ENCODE measurements at regions not wholly inside any gene's neighbourhood (a gene's known extent, or its start where the extent isn't known, plus 50 kb on each side); places are given as distances from the start of the nearest gene placed in this dataset.

DNA sequence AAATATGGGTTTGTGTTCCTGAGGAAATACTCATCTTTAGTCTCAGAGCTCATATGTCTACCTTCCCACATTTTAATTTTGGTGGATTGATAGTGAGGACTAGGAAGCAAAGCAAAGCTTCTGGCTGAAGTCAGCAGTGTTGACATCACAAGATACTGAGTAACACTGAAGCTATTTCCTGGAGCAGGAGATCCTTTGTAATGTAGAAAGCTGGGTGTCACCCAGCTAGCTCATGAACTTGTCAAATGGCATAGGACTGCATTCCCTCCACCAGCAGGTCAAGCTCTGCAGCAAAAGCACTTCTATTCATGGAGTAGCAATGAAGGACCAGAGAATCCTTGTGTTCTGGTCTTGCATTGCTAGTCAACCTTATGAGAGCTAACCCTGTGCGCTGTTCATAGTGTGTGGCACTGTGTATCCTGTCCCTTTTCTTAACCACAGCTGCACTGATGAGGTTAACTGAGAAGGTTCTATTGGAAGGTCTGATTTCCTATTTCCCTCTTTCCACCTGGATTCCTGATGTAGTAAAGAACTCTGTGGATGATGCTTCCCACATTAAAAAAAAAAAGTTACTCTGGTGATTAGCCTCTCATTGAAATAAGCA lies 94.8 kb upstream of the ZNF804B start:
- DNase-seq (ENCODE audit: low read depth in 1 of 2, low spot score in 2 of 2) = peak in 1 of 2 experiments; percentile 19
- H3K4me2 ChIP-seq (ENCODE audit: insufficient read depth in 1 of 2, low read depth in 2 of 2, low read length in 2 of 2) = peak overlapping the region; percentile 11 to 41; a peak in 3 of 4 replicates

More for the DNA sequence above, 94.8 kb upstream of the ZNF804B start:
- 0 out of 2 replicates have a peak overlapping the region, but pooled peaks have one; percentile 62 for H3K18ac ChIP-seq (ENCODE audit: extremely low read depth, low read length)
- no peak overlapping the region for H2BK120ac ChIP-seq (replicated peaks; ENCODE audit: low read depth, low read length)
- no peak overlapping the region for H3K9ac ChIP-seq (replicated peaks in 1 of 4; ENCODE audit: extremely low read depth in 1 of 4, low read depth in 3 of 4, low read length in 3 of 4)
- H4K8ac ChIP-seq (ENCODE audit: extremely low read depth, insufficient read depth, low read length) = no peak overlapping the region
- 82% methylated on average over 1 of the region's 1 CpG; no CpG with 5 or more reads in 1 of the 2 experiments for WGBS, 2 experiments (ENCODE audit: extremely low coverage in 1 of 2, insufficient coverage in 1 of 2, insufficient read length in 1 of 2, insufficient replicate concordance in 2 of 2, low coverage in 1 of 2, low lambda C conversion rate in 2 of 2, missing lambda C conversion rate in 1 of 2)
- H3K23me2 ChIP-seq (ENCODE audit: low read depth, low read length) = no peaks in the 10 kb centered on the region
- no peak overlapping the region for H3K56ac ChIP-seq (replicated peaks; ENCODE audit: insufficient read length, low read depth, low read length)
- peak overlapping the region; percentile 34 for H3K4ac ChIP-seq (replicated peaks; ENCODE audit: insufficient read length, low read depth, low read length)
- H3K36me3 ChIP-seq (ENCODE audit: control insufficient read depth in 2 of 4, insufficient read depth in 4 of 4, low read length in 3 of 4) = no peaks in the 10 kb centered on the region
- peaks cover 0 to 7% (median 5%) of the 10 kb centered on the region in 4 experiments; a peak in 3 of 7 replicates for H3K4me1 ChIP-seq (replicated peaks in 1 of 4; ENCODE audit: control insufficient read depth in 3 of 4, insufficient read depth in 4 of 4, low read length in 3 of 4)
- peak; percentile 7 for FAIRE-seq
- TF ChIP-seq TCF12 (IDR thresholded peaks at IDR 0.05; ENCODE audit: low read depth, low read length) (no peak), RBBP5 (IDR thresholded peaks at IDR 0.05; ENCODE audit: borderline replicate concordance, low read depth, low read length) (no peak), TEAD4 (IDR thresholded peaks at IDR 0.05; ENCODE audit: low read depth, low read length) (0 out of 2 replicates have a peak, but pooled peaks have one; percentile 35), GABPA (IDR thresholded peaks at IDR 0.05; ENCODE audit: borderline replicate concordance, insufficient read depth, low read length) (no peak), POLR2AphosphoS5 (IDR thresholded peaks at IDR 0.05; ENCODE audit: low read depth, low read length) (no peak), HDAC6 (IDR thresholded peaks at IDR 0.05; ENCODE audit: low read depth, low read length) (no peak), JUND (IDR thresholded peaks at IDR 0.05; ENCODE audit: low read length) (peak; percentile 68; the same call in 1 of the 2 replicates), SIN3A (conservative IDR thresholded peaks at IDR 0.05 in 1 of 2, IDR thresholded peaks at IDR 0.05 in 1 of 2; ENCODE audit: low read depth in 1 of 2, low read length in 2 of 2) (peak in 1 of 2 experiments; percentile 54; a peak in 1 of 4 replicates), YY1 (IDR thresholded peaks at IDR 0.05; ENCODE audit: low read depth, low read length) (peak; percentile 24; the same call in 1 of the 2 replicates), CREB1 (IDR thresholded peaks at IDR 0.05) (peak; percentile 21; the same call in 1 of the 2 replicates)
- ChIA-PET POLR2A (ENCODE audit: partially characterized antibody) (interaction anchor here (0.6 kb wide), 1 partner anchor 13 kb away, joined by 3 read pairs; no protein-coding TSS in a partner anchor), CTCF (ENCODE audit: partially characterized antibody) (interaction anchor here (0.7 kb wide), 1 partner anchor 17 kb away, joined by 3 read pairs; no protein-coding TSS in a partner anchor)
- peak overlapping the region in 1 of 4 experiments; percentile 9; a peak in 1 of 8 replicates for H3K4me3 ChIP-seq (ENCODE audit: extremely low read depth in 1 of 4, insufficient read depth in 2 of 4, low read depth in 3 of 4, low read length in 4 of 4)
- peak overlapping the region; percentile 97 for H2BK20ac ChIP-seq (ENCODE audit: low read length)
- no peaks in the 10 kb centered on the region for H3K79me1 ChIP-seq (ENCODE audit: low read depth, low read length)
- no peaks in the 10 kb centered on the region for H3K27me3 ChIP-seq (replicated peaks in 1 of 4; ENCODE audit: control insufficient read depth in 3 of 4, extremely low read depth in 1 of 4, insufficient read depth in 3 of 4, low read length in 3 of 4)
- no peak overlapping the region for H4K5ac ChIP-seq (ENCODE audit: insufficient read length, low read depth, low read length)
- H2BK5ac ChIP-seq (ENCODE audit: low read depth, low read length) = peak overlapping the region; percentile 74; the same call in 1 of the 2 replicates
- no peak overlapping the region for H3K27ac ChIP-seq (ENCODE audit: low read depth, low read length)
- H2BK15ac ChIP-seq (ENCODE audit: low read length) = no peak overlapping the region
- no peaks in the 10 kb centered on the region for H3K79me2 ChIP-seq (ENCODE audit: control insufficient read depth in 1 of 2, insufficient read depth in 2 of 2, low read length in 2 of 2)
- H3K14ac ChIP-seq (ENCODE audit: insufficient read length) = no peak overlapping the region
- no peak overlapping the region for H2AK5ac ChIP-seq (ENCODE audit: low read depth, low read length)
- no peaks in the 10 kb centered on the region for H4K20me1 ChIP-seq (replicated peaks in 1 of 2; ENCODE audit: control insufficient read depth in 1 of 2, insufficient read depth in 2 of 2, low read length in 2 of 2)
- H4K91ac ChIP-seq (replicated peaks; ENCODE audit: insufficient read length, low read length) = no peak overlapping the region
- no peak overlapping the region for H2BK12ac ChIP-seq (ENCODE audit: low read depth, low read length)
- no peaks in the 10 kb centered on the region for H3K9me3 ChIP-seq (ENCODE audit: insufficient read depth in 2 of 2, low read depth in 1 of 2, low read length in 1 of 2)
- H2AFZ ChIP-seq (ENCODE audit: low read length) = no peak overlapping the region; the same call in 1 of the 2 replicates
- no peak overlapping the region for H3K23ac ChIP-seq (ENCODE audit: insufficient read length)
